DND-41 (cell line): ENCODE measurements at regions not wholly inside any gene's neighbourhood (a gene's known extent, or its start where the extent isn't known, plus 50 kb on each side); places are given as distances from the start of the nearest gene placed in this dataset.

ENCODE experiments used
- ATAC-seq: fragments of 200-7000 bp; cut with Tn5 transposase; 3 replicates; pipeline ENCODE4 v1.9.1; 2021; ENCODE audit warnings: low read depth; ENCODE audit not compliant: insufficient read depth
- DNase-seq: peaks from one replicate; pipeline ENCODE4 v3.0.0-alpha.2; 2020
- H2AFZ ChIP-seq: 2 replicates; pipeline ENCODE4 v1.6.0; 2012; ENCODE audit warnings: low read depth, low read length
- H3K27ac ChIP-seq: 2 replicates; pipeline ENCODE4 v1.5.1; 2012; ENCODE audit warnings: low read length, inconsistent platforms
- H3K27me3 ChIP-seq: fragments of 200-600 bp; sonication (generic); 2 replicates; pipeline ENCODE4 v1.6.0; 2012; ENCODE audit warnings: low read length, mild to moderate bottlenecking, inconsistent platforms; ENCODE audit not compliant: insufficient read depth, poor library complexity
- H3K36me3 ChIP-seq: 2 replicates; pipeline ENCODE4 v1.5.1; 2012; ENCODE audit warnings: low read length, inconsistent platforms; ENCODE audit not compliant: insufficient read depth
- H3K4me1 ChIP-seq: 2 replicates; pipeline ENCODE4 v1.5.1; 2012; ENCODE audit warnings: mild to moderate bottlenecking, low read length; ENCODE audit not compliant: insufficient read depth
- H3K4me2 ChIP-seq: 2 replicates; pipeline ENCODE4 v1.6.0; 2012; ENCODE audit warnings: mild to moderate bottlenecking, moderate library complexity, low read length, inconsistent platforms; ENCODE audit not compliant: insufficient read depth
- H3K4me3 ChIP-seq, 2 experiments: fragments of 200-600 bp in 1 of 2; shearing (Covaris generic) in 1 of 2; 2 replicates each; pipeline ENCODE4 v1.5.1; 2012 to 2016; ENCODE audit warnings: inconsistent platforms in 2 of 2, low read length in 2 of 2, mild to moderate bottlenecking in 2 of 2, low read depth in 1 of 2, moderate library complexity in 1 of 2
- H3K79me2 ChIP-seq: 2 replicates; pipeline ENCODE4 v1.6.0; 2012; ENCODE audit warnings: low read length, inconsistent platforms; ENCODE audit not compliant: insufficient read depth
- H3K9ac ChIP-seq: 2 replicates; pipeline ENCODE4 v1.6.0; 2012; ENCODE audit warnings: low read depth, mild to moderate bottlenecking, inconsistent platforms, low read length, moderate library complexity
- H3K9me3 ChIP-seq: 2 replicates; pipeline ENCODE4 v1.5.1; 2012; ENCODE audit warnings: low read length, moderate library complexity, mild to moderate bottlenecking, inconsistent platforms; ENCODE audit not compliant: insufficient read depth, severe bottlenecking
- H4K20me1 ChIP-seq: 2 replicates; pipeline ENCODE4 v1.6.0; 2012; ENCODE audit warnings: low read length; ENCODE audit not compliant: insufficient read depth
- CTCF ChIP-seq: IDR thresholded peaks from 2 replicates; pipeline ENCODE4 v1.5.1; 2012; ENCODE audit warnings: borderline replicate concordance, low read length, moderate library complexity, mild to moderate bottlenecking; ENCODE audit not compliant: poor library complexity, severe bottlenecking; ENCODE audit errors: extremely low read depth
- EZH2 ChIP-seq: IDR thresholded peaks from 3 replicates; pipeline ENCODE4 v1.6.1; 2012; ENCODE audit warnings: borderline replicate concordance, low read depth, mild to moderate bottlenecking, moderate library complexity, low read length, inconsistent platforms; ENCODE audit not compliant: severe bottlenecking

- Histone ChIP-seq H3K4me2 (no peak overlapping the region), H3K36me3 (no peaks in the 10 kb centered on the region), H4K20me1 (no peaks in the 10 kb centered on the region), H3K79me2 (no peaks in the 10 kb centered on the region), H3K9ac (no peak overlapping the region), H3K4me3 (no peak overlapping the region), H3K9me3 (no peaks in the 10 kb centered on the region), H3K27me3 (no peaks in the 10 kb centered on the region), H3K4me1 (no peaks in the 10 kb centered on the region), H3K27ac (no peak overlapping the region), H2AFZ (no peak overlapping the region)
- ATAC-seq (no peak), DNase-seq (no peak)
- TF ChIP-seq CTCF, result no peak
- no peak for TF ChIP-seq EZH2
Measured at GRCh38 chr15:66961407-66961884, 104.0 kb upstream of the SMAD3 start.

- H3K4me1 ChIP-seq, result no peaks in the 10 kb centered on the region
- no peaks in the 10 kb centered on the region for H3K27me3 ChIP-seq
- no peaks in the 10 kb centered on the region for H4K20me1 ChIP-seq
- H3K9me3 ChIP-seq, result no peaks in the 10 kb centered on the region
- H3K9ac ChIP-seq, result no peak overlapping the region
- no peak for TF ChIP-seq CTCF
- no peak for TF ChIP-seq EZH2
- no peak overlapping the region for H3K4me3 ChIP-seq
- ATAC-seq (no peak), DNase-seq (no peak)
- H3K27ac ChIP-seq, result no peak overlapping the region
- H3K79me2 ChIP-seq, result no peaks in the 10 kb centered on the region
- no peak overlapping the region for H2AFZ ChIP-seq
- no peaks in the 10 kb centered on the region for H3K36me3 ChIP-seq
- no peak overlapping the region for H3K4me2 ChIP-seq
Measured at GRCh38 chr15:66961901-66962300, 103.5 kb upstream of the SMAD3 start.

- H3K4me2 ChIP-seq, result no peak overlapping the region
- no peaks in the 10 kb centered on the region for H3K79me2 ChIP-seq
- no peaks in the 10 kb centered on the region for H3K27me3 ChIP-seq
- no peaks in the 10 kb centered on the region for H4K20me1 ChIP-seq
- H3K4me3 ChIP-seq, result no peak overlapping the region
- H3K9ac ChIP-seq, result no peak overlapping the region
- H3K27ac ChIP-seq, result no peak overlapping the region
- no peaks in the 10 kb centered on the region for H3K4me1 ChIP-seq
- DNase-seq, result no peak
- H2AFZ ChIP-seq, result no peak overlapping the region
- TF ChIP-seq EZH2 (no peak), CTCF (no peak)
- no peak for ATAC-seq
- H3K36me3 ChIP-seq, result no peaks in the 10 kb centered on the region
- H3K9me3 ChIP-seq, result no peaks in the 10 kb centered on the region
Measured at GRCh38 chr15:66962522-66962921, 102.9 kb upstream of the SMAD3 start.

- Histone ChIP-seq H3K27me3 (no peaks in the 10 kb centered on the region), H3K79me2 (no peaks in the 10 kb centered on the region), H3K9me3 (no peaks in the 10 kb centered on the region), H2AFZ (no peak overlapping the region), H3K4me2 (no peak overlapping the region), H4K20me1 (no peaks in the 10 kb centered on the region), H3K9ac (no peak overlapping the region), H3K36me3 (no peaks in the 10 kb centered on the region), H3K27ac (no peak overlapping the region), H3K4me3 (no peak overlapping the region), H3K4me1 (no peaks in the 10 kb centered on the region)
- TF ChIP-seq EZH2 (no peak), CTCF (no peak)
- no peak for ATAC-seq
- no peak for DNase-seq
Measured at GRCh38 chr15:66963084-66963483, 102.3 kb upstream of the SMAD3 start.
